ENCODE measurements at regions not wholly inside any gene's neighbourhood (a gene's known extent, or its start where the extent isn't known, plus 50 kb on each side); places are given as distances from the start of the nearest gene placed in this dataset.

DNA sequence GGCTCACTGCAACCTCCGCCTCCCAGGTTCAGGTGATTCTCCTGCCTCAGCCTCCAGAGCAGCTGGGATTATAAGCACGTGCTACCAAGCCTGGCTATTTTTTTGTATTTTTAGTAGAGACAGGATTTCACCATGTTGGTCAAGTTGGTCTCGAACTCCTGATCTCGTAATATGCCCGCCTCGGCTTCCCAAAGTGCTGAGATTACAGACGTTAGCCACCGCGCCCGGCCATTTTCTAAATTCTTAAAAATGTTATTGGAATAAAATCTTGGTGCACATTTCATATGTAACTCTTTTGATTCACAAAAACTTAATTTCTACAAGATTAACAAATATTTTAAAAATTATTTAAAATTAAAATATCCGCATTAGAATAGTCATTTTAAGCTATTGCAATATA is 1480.3 kb upstream of the SPRY2 start:
- H3K27me3 Mint-ChIP-seq, result no peaks in the 10 kb centered on the region

DNA sequence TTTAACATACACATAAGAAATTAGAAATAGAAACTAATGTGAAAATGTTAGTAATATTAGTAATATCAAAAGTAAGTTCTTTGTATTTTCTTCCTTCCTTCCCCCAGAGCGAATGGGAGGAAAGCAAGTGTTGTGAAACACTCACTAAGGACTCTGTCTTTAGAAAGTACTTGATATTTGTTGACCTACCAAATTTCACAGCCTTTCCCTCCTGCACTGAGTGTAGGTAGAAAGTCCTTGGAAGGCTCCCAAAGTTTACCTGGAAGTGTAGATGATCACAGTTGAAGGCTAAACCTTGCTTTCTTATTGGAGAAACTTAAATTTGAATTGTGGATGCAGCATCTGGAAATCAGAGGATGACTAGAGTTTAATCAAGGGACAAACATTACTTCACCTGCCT is 1459.5 kb upstream of the SPRY2 start:
- WGBS (ENCODE audit: insufficient coverage), result no CpG with 5 or more reads among the region's 1 CpG
- Mint-ChIP-seq H3K9me3 (peaks cover under 1 to 21% (median 18%) of the 10 kb centered on the region in 3 donors), H3K27ac (no peak overlapping the region), H3K36me3 (no peaks in the 10 kb centered on the region), H3K4me1 (no peaks in the 10 kb centered on the region), H3K4me3 (no peak overlapping the region), H3K27me3 (no peaks in the 10 kb centered on the region)
- ChIA-PET CTCF (no interaction called here), POLR2A (no interaction called here)
- ATAC-seq (replicated peaks in 1 of 4) (no peak), DNase-seq (no peak)
- Histone ChIP-seq H3K27ac (ENCODE audit: low read length) (no peak overlapping the region), H3K36me3 (ENCODE audit: control insufficient read depth in 2 of 2, extremely low read depth in 1 of 2, insufficient read depth in 1 of 2, low read length in 1 of 2) (no peaks in the 10 kb centered on the region), H3K27me3 (replicated peaks in 1 of 2; ENCODE audit: control insufficient read depth in 2 of 2, extremely low read depth in 1 of 2, insufficient read depth in 2 of 2, low read length in 1 of 2) (no peaks in the 10 kb centered on the region), H3K9me3 (peaks cover 4% of the 10 kb centered on the region), H3K4me1 (ENCODE audit: control insufficient read depth in 1 of 2, extremely low read depth in 1 of 2, insufficient read depth in 2 of 2, low read length in 2 of 2) (no peaks in the 10 kb centered on the region), H3K4me3 (ENCODE audit: control insufficient read depth in 1 of 2, extremely low read depth in 1 of 2, low read length in 1 of 2) (no peak overlapping the region)

More for the DNA sequence above, 1480.3 kb upstream of the SPRY2 start:
- no peak overlapping the region for H3K27ac Mint-ChIP-seq
- no peaks in the 10 kb centered on the region for H3K27me3 ChIP-seq (replicated peaks in 1 of 2; ENCODE audit: control insufficient read depth in 2 of 2, extremely low read depth in 1 of 2, insufficient read depth in 2 of 2, low read length in 1 of 2)
- CTCF ChIA-PET, result no interaction called here
- no peaks in the 10 kb centered on the region for H3K36me3 ChIP-seq (ENCODE audit: control insufficient read depth in 2 of 2, extremely low read depth in 1 of 2, insufficient read depth in 1 of 2, low read length in 1 of 2)
- H3K4me1 ChIP-seq (ENCODE audit: control insufficient read depth in 1 of 2, extremely low read depth in 1 of 2, insufficient read depth in 2 of 2, low read length in 2 of 2), result no peaks in the 10 kb centered on the region
- H3K36me3 Mint-ChIP-seq, result no peaks in the 10 kb centered on the region
- no peak overlapping the region for H3K4me3 ChIP-seq (ENCODE audit: control insufficient read depth in 1 of 2, extremely low read depth in 1 of 2, low read length in 1 of 2)
- H3K4me1 Mint-ChIP-seq, result no peaks in the 10 kb centered on the region
- no peak overlapping the region for H3K4me3 Mint-ChIP-seq
- WGBS (ENCODE audit: insufficient coverage), result 60% methylated on average over 1 of the region's 11 CpGs
- POLR2A ChIA-PET, result no interaction called here
- no peak overlapping the region for H3K27ac ChIP-seq (ENCODE audit: low read length)
- DNase-seq (no peak), ATAC-seq (replicated peaks in 1 of 4) (no peak)
- peaks cover 10 to 27% (median 16%) of the 10 kb centered on the region in 3 donors for H3K9me3 Mint-ChIP-seq
- H3K9me3 ChIP-seq, result peaks cover 3% of the 10 kb centered on the region

DNA sequence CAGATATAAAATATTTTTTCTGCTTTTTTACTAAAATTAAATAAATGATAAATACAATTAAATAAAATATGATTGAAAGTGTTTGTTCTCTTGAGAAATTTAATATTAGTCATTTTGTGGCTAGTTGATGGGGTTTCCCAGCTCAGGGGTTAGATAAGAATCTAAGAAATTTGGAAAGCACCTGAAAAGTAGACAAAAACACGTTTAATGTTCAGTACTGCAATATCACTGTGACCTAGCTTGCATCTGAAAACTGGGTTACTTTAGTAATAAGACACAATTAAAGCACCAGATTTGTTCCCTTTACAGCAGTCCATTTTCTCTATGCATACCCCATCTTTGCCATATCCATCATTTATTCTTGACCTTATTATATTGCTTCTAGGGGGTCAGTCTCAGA is 1454.8 kb upstream of the SPRY2 start:
- ATAC-seq (replicated peaks in 1 of 4) (no peak), DNase-seq (no peak)
- Histone ChIP-seq H3K9me3 (peaks cover 4% of the 10 kb centered on the region), H3K27me3 (replicated peaks in 1 of 2; ENCODE audit: control insufficient read depth in 2 of 2, extremely low read depth in 1 of 2, insufficient read depth in 2 of 2, low read length in 1 of 2) (no peaks in the 10 kb centered on the region), H3K27ac (ENCODE audit: low read length) (no peak overlapping the region), H3K4me1 (ENCODE audit: control insufficient read depth in 1 of 2, extremely low read depth in 1 of 2, insufficient read depth in 2 of 2, low read length in 2 of 2) (no peaks in the 10 kb centered on the region), H3K4me3 (ENCODE audit: control insufficient read depth in 1 of 2, extremely low read depth in 1 of 2, low read length in 1 of 2) (no peak overlapping the region), H3K36me3 (ENCODE audit: control insufficient read depth in 2 of 2, extremely low read depth in 1 of 2, insufficient read depth in 1 of 2, low read length in 1 of 2) (no peaks in the 10 kb centered on the region)
- WGBS (ENCODE audit: insufficient coverage), result no CpG with 5 or more reads among the region's 1 CpG
- Mint-ChIP-seq H3K4me3 (no peak overlapping the region), H3K36me3 (no peaks in the 10 kb centered on the region), H3K4me1 (no peaks in the 10 kb centered on the region), H3K9me3 (peaks cover 7 to 25% (median 21%) of the 10 kb centered on the region in 3 donors), H3K27me3 (no peaks in the 10 kb centered on the region), H3K27ac (no peak overlapping the region)
- POLR2A ChIA-PET, result no interaction called here
- CTCF ChIA-PET, result no interaction called here

DNA sequence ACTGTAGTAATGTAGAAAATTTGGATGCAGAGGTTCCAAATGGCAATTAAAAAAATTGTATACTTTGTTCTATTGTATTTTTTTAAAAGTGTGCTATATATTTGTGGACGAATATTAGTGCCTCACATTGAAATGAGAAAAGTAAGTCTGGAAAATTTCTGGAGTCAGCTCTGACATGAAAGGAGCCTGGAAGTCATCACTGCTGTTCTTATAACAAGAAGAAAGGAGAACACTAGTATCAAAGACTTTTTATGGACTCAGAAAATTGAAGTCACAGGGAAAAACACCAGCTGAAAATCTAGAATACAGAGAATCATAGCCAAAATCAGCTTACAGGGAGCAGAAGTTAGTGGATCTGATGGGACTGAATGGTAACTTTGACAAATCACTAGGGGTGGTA is 1450.7 kb upstream of the SPRY2 start:
- Mint-ChIP-seq H3K4me1 (no peaks in the 10 kb centered on the region), H3K36me3 (no peaks in the 10 kb centered on the region), H3K27me3 (no peaks in the 10 kb centered on the region), H3K4me3 (no peak overlapping the region), H3K9me3 (peaks cover 11 to 14% (median 11%) of the 10 kb centered on the region in 3 donors), H3K27ac (no peak overlapping the region)
- ChIA-PET POLR2A (no interaction called here), CTCF (no interaction called here)
- Histone ChIP-seq H3K4me3 (ENCODE audit: control insufficient read depth in 1 of 2, extremely low read depth in 1 of 2, low read length in 1 of 2) (no peak overlapping the region), H3K27ac (ENCODE audit: low read length) (no peak overlapping the region), H3K4me1 (ENCODE audit: control insufficient read depth in 1 of 2, extremely low read depth in 1 of 2, insufficient read depth in 2 of 2, low read length in 2 of 2) (no peaks in the 10 kb centered on the region), H3K9me3 (no peaks in the 10 kb centered on the region), H3K27me3 (replicated peaks in 1 of 2; ENCODE audit: control insufficient read depth in 2 of 2, extremely low read depth in 1 of 2, insufficient read depth in 2 of 2, low read length in 1 of 2) (no peaks in the 10 kb centered on the region), H3K36me3 (ENCODE audit: control insufficient read depth in 2 of 2, extremely low read depth in 1 of 2, insufficient read depth in 1 of 2, low read length in 1 of 2) (no peaks in the 10 kb centered on the region)
- 60% methylated on average over 1 of the region's 1 CpG for WGBS (ENCODE audit: insufficient coverage)
- ATAC-seq (replicated peaks in 1 of 4) (no peak), DNase-seq (no peak)

DNA sequence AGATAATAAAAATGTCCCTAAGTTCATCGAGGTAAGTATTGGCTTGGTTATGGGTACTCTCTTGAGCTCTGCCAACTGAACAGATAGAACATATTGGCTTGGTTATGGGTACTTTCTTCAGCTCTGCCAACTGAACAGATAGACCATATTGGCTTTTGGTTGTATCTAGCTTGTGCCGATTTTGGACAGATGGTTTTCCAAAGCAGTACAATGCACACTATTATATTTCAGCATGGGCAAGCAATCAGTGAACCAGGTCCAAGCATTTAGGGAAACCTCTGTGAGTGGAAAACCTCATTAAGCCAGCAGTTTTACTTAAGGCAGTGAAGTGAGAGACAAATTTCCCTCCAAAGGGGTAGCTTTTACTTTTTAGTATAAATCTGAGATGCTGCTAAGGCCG is 1440.5 kb upstream of the SPRY2 start:
- H3K4me3 Mint-ChIP-seq, result no peak overlapping the region

DNA sequence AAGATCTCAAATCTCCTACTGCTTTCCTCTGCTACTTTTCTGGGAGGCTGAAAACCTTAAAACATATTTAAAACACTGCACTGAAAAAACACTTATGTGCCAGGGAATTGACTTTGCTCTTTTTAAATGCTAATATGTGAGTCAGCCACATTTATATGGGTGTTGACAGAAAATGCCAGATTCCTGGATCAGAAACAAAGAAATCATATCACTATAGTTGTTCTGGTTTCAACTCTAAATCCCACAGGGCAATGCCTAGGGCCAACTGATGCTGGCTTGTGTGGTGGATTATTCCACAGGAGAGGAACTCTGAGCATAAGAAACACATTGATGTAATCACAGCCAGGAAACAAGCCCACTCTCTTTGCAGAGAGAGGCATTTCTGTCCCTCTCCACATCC is 1439.0 kb upstream of the SPRY2 start:
- H3K27ac Mint-ChIP-seq, result no peak overlapping the region
- H3K4me1 Mint-ChIP-seq, result no peaks in the 10 kb centered on the region
- DNase-seq (no peak), ATAC-seq (replicated peaks in 1 of 4) (no peak)
- H3K36me3 Mint-ChIP-seq, result no peaks in the 10 kb centered on the region
- H3K36me3 ChIP-seq (ENCODE audit: control insufficient read depth in 2 of 2, extremely low read depth in 1 of 2, insufficient read depth in 1 of 2, low read length in 1 of 2), result no peaks in the 10 kb centered on the region
- H3K9me3 Mint-ChIP-seq, result peaks cover 5 to 22% (median 18%) of the 10 kb centered on the region in 3 donors
- H3K27me3 ChIP-seq (replicated peaks in 1 of 2; ENCODE audit: control insufficient read depth in 2 of 2, extremely low read depth in 1 of 2, insufficient read depth in 2 of 2, low read length in 1 of 2), result no peaks in the 10 kb centered on the region
- no peaks in the 10 kb centered on the region for H3K4me1 ChIP-seq (ENCODE audit: control insufficient read depth in 1 of 2, extremely low read depth in 1 of 2, insufficient read depth in 2 of 2, low read length in 2 of 2)
- POLR2A ChIA-PET, result no interaction called here
- no peak overlapping the region for H3K4me3 Mint-ChIP-seq
- H3K27me3 Mint-ChIP-seq, result no peaks in the 10 kb centered on the region
- peaks cover 3% of the 10 kb centered on the region for H3K9me3 ChIP-seq
- H3K27ac ChIP-seq (ENCODE audit: low read length), result no peak overlapping the region
- CTCF ChIA-PET, result no interaction called here
- H3K4me3 ChIP-seq (ENCODE audit: control insufficient read depth in 1 of 2, extremely low read depth in 1 of 2, low read length in 1 of 2), result no peak overlapping the region

More for the DNA sequence above, 1440.5 kb upstream of the SPRY2 start:
- Histone ChIP-seq H3K36me3 (ENCODE audit: control insufficient read depth in 2 of 2, extremely low read depth in 1 of 2, insufficient read depth in 1 of 2, low read length in 1 of 2) (no peaks in the 10 kb centered on the region), H3K9me3 (peaks cover 3% of the 10 kb centered on the region), H3K4me3 (ENCODE audit: control insufficient read depth in 1 of 2, extremely low read depth in 1 of 2, low read length in 1 of 2) (no peak overlapping the region), H3K4me1 (ENCODE audit: control insufficient read depth in 1 of 2, extremely low read depth in 1 of 2, insufficient read depth in 2 of 2, low read length in 2 of 2) (no peaks in the 10 kb centered on the region), H3K27ac (ENCODE audit: low read length) (no peak overlapping the region), H3K27me3 (replicated peaks in 1 of 2; ENCODE audit: control insufficient read depth in 2 of 2, extremely low read depth in 1 of 2, insufficient read depth in 2 of 2, low read length in 1 of 2) (no peaks in the 10 kb centered on the region)
- CTCF ChIA-PET, result no interaction called here
- DNase-seq (no peak), ATAC-seq (replicated peaks in 1 of 4) (no peak)
- Mint-ChIP-seq H3K27ac (no peak overlapping the region), H3K27me3 (no peaks in the 10 kb centered on the region), H3K36me3 (no peaks in the 10 kb centered on the region), H3K4me1 (no peaks in the 10 kb centered on the region), H3K9me3 (peaks cover 5 to 24% (median 23%) of the 10 kb centered on the region in 3 donors)
- POLR2A ChIA-PET, result no interaction called here
- WGBS (ENCODE audit: insufficient coverage), result 33% methylated on average over 1 of the region's 3 CpGs

DNA sequence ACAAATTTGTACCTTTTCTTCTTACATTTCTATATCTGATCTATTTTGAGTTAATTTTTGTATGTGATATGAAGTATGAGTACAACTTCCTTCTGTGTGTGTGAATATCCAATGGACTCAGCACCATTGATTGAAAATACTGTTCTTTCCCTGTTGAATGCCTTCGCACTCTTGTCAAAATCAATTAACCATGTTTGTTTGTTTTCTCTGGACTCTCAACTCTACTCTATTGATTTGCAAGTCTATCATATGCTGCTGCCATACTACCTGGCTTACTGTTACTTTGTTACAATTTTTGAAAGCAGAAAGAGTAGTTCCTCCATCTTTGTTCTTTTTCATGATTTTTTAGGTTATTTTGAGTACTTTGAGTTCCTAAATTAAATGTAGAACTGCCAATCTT is 1437.4 kb upstream of the SPRY2 start:
- Histone ChIP-seq H3K9me3 (no peaks in the 10 kb centered on the region), H3K4me1 (ENCODE audit: control insufficient read depth in 1 of 2, extremely low read depth in 1 of 2, insufficient read depth in 2 of 2, low read length in 2 of 2) (no peaks in the 10 kb centered on the region), H3K27me3 (replicated peaks in 1 of 2; ENCODE audit: control insufficient read depth in 2 of 2, extremely low read depth in 1 of 2, insufficient read depth in 2 of 2, low read length in 1 of 2) (no peaks in the 10 kb centered on the region), H3K36me3 (ENCODE audit: control insufficient read depth in 2 of 2, extremely low read depth in 1 of 2, insufficient read depth in 1 of 2, low read length in 1 of 2) (no peaks in the 10 kb centered on the region), H3K27ac (ENCODE audit: low read length) (no peak overlapping the region), H3K4me3 (ENCODE audit: control insufficient read depth in 1 of 2, extremely low read depth in 1 of 2, low read length in 1 of 2) (no peak overlapping the region)
- WGBS (ENCODE audit: insufficient coverage), result no CpG with 5 or more reads among the region's 1 CpG
- no peak for ATAC-seq (replicated peaks in 1 of 4)
- Mint-ChIP-seq H3K4me1 (no peaks in the 10 kb centered on the region), H3K27me3 (no peaks in the 10 kb centered on the region), H3K9me3 (peaks cover 5 to 22% (median 22%) of the 10 kb centered on the region in 3 donors), H3K36me3 (no peaks in the 10 kb centered on the region), H3K4me3 (no peak overlapping the region), H3K27ac (no peak overlapping the region)
- ChIA-PET POLR2A (no interaction called here), CTCF (no interaction called here)
- DNase-seq, result no peak
